ENCODE measurements at regions not wholly inside any gene's neighbourhood (a gene's known extent, or its start where the extent isn't known, plus 50 kb on each side); places are given as distances from the start of the nearest gene placed in this dataset.

DNA sequence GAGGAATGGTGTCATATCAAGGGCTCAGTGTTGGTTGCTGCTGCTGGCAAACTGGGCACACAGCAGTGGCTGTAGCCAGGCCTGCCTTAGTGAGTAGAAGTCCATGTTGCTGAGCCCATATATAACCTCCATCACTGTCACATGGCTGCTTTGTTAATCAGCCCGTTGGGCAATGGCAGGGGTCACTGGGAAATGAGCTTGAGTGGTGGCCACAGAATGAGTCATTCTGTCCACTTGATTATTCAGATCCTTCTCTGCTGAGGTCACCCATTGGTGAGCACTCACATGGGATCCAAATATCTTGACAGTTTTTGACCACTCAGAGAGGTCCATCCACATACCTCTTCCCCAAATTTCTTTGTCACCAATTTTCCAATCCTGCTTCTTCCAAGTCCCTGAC, 898.9 kb upstream of the EYS start:
- no peak for TF ChIP-seq EZH2 (IDR thresholded peaks at IDR 0.05; ENCODE audit: low read depth)
- TF ChIP-seq, protein P1, sequence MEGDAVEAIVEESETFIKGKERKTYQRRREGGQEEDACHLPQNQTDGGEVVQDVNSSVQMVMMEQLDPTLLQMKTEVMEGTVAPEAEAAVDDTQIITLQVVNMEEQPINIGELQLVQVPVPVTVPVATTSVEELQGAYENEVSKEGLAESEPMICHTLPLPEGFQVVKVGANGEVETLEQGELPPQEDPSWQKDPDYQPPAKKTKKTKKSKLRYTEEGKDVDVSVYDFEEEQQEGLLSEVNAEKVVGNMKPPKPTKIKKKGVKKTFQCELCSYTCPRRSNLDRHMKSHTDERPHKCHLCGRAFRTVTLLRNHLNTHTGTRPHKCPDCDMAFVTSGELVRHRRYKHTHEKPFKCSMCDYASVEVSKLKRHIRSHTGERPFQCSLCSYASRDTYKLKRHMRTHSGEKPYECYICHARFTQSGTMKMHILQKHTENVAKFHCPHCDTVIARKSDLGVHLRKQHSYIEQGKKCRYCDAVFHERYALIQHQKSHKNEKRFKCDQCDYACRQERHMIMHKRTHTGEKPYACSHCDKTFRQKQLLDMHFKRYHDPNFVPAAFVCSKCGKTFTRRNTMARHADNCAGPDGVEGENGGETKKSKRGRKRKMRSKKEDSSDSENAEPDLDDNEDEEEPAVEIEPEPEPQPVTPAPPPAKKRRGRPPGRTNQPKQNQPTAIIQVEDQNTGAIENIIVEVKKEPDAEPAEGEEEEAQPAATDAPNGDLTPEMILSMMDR (conservative IDR thresholded peaks at IDR 0.05), result no peak

All from PC-9 (cell line).